DOHH2 (cell line): ENCODE measurements at regions not wholly inside any gene's neighbourhood (a gene's known extent, or its start where the extent isn't known, plus 50 kb on each side); places are given as distances from the start of the nearest gene placed in this dataset.

Experiments used
- EZH2phosphoT487 ChIP-seq: fragments of 200-600 bp; sonication (generic); IDR thresholded peaks from 2 replicates; pipeline ENCODE4 v1.6.1; 2017; ENCODE audit warnings: borderline replicate concordance, mild to moderate bottlenecking, antibody characterized with exemption, low read length, moderate library complexity, mixed read lengths
- TF ChIP-seq, protein P1 (sequence below): fragments of 200-600 bp; sonication (generic); IDR thresholded peaks from one replicate; pipeline ENCODE4 v1.5.1; 2014; ENCODE audit warnings: antibody characterized with exemption, mild to moderate bottlenecking, low read depth, low read length; ENCODE audit not compliant: poor library complexity, severe bottlenecking

DNA sequence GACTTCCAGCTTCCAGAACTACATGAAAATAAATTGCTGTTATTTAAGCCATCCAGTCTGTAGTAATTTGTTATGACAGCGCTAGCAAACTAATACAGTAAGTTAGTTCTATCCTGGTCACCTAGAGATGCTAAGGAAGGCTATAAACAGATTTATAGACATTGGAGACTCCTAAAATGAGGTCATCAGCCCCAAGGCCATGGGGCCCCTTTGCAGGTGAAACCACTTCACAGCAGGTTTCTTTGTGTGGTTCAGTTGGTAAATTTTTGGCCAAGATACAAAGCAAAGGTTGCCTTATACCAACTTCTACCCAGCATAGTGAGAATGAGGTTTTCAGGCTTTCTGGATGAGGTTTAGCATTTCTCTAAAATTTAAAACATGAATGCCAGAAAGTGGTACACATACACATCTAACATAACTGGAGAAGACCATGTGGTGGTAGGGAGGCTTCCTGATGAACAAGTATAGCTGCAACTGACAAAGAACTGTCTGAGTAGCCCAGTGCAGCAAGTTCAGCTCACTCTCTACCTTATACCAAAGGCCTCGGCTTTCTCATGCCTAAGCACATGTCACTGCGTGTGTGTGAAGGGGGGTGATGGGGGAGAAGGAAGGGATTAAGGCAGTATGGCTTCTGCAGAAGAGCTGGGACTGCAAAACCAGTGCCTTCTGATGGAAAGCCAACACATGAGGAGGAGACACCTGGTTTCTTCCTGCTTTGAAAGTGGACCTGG, 264.6 kb upstream of the TAS2R1 start:
- TF ChIP-seq, protein P1, sequence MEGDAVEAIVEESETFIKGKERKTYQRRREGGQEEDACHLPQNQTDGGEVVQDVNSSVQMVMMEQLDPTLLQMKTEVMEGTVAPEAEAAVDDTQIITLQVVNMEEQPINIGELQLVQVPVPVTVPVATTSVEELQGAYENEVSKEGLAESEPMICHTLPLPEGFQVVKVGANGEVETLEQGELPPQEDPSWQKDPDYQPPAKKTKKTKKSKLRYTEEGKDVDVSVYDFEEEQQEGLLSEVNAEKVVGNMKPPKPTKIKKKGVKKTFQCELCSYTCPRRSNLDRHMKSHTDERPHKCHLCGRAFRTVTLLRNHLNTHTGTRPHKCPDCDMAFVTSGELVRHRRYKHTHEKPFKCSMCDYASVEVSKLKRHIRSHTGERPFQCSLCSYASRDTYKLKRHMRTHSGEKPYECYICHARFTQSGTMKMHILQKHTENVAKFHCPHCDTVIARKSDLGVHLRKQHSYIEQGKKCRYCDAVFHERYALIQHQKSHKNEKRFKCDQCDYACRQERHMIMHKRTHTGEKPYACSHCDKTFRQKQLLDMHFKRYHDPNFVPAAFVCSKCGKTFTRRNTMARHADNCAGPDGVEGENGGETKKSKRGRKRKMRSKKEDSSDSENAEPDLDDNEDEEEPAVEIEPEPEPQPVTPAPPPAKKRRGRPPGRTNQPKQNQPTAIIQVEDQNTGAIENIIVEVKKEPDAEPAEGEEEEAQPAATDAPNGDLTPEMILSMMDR = no peak
- TF ChIP-seq EZH2phosphoT487 = no peak
